Smooth muscle cell (in vitro differentiated cells): ENCODE measurements at regions not wholly inside any gene's neighbourhood (a gene's known extent, or its start where the extent isn't known, plus 50 kb on each side); places are given as distances from the start of the nearest gene placed in this dataset.

ENCODE experiments used
- DNase-seq: peaks from one replicate; lab custom pipeline; 2025; ENCODE audit not compliant: unreplicated experiment; lab: John Stamatoyannopoulos, UW
- H2AFZ ChIP-seq: fragments of 200-600 bp; sonication (generic); 2 replicates; pipeline ENCODE4 v1.6.0; 2016; ENCODE audit warnings: antibody characterized with exemption, low read depth, mild to moderate bottlenecking
- H3F3A ChIP-seq: fragments of 200-600 bp; sonication (generic); 2 replicates; pipeline ENCODE4 v1.6.0; 2017; ENCODE audit warnings: antibody characterized with exemption, low read depth
- H3K27ac ChIP-seq: fragments of 200-600 bp; sonication (generic); 2 replicates; pipeline ENCODE4 v1.5.1; 2016; ENCODE audit warnings: low read depth, mild to moderate bottlenecking
- H3K27me3 ChIP-seq: fragments of 200-600 bp; sonication (generic); 2 replicates; pipeline ENCODE4 v1.6.1; 2016; ENCODE audit warnings: low read depth, mild to moderate bottlenecking
- H3K36me3 ChIP-seq: fragments of 200-600 bp; sonication (generic); 2 replicates; pipeline ENCODE4 v1.5.1; 2016; ENCODE audit warnings: low read depth
- H3K4me1 ChIP-seq: fragments of 200-600 bp; sonication (generic); 2 replicates; pipeline ENCODE4 v1.5.1; 2016; ENCODE audit warnings: low read depth
- H3K4me2 ChIP-seq: fragments of 200-600 bp; sonication (generic); 2 replicates; pipeline ENCODE4 v1.6.0; 2016; ENCODE audit warnings: mild to moderate bottlenecking
- H3K4me3 ChIP-seq: fragments of 200-600 bp; sonication (generic); 2 replicates; pipeline ENCODE4 v1.5.1; 2016; ENCODE audit warnings: mild to moderate bottlenecking
- H3K79me2 ChIP-seq: fragments of 200-600 bp; sonication (generic); 2 replicates; pipeline ENCODE4 v1.6.0; 2016; ENCODE audit warnings: low read depth, mild to moderate bottlenecking
- H3K9ac ChIP-seq: fragments of 200-600 bp; sonication (generic); 2 replicates; pipeline ENCODE4 v1.6.0; 2016; ENCODE audit warnings: low read depth
- H3K9me3 ChIP-seq: fragments of 200-600 bp; sonication (generic); replicated peaks from 2 replicates; pipeline ENCODE4 v1.5.1; 2016; ENCODE audit warnings: low read depth
- H4K20me1 ChIP-seq: fragments of 200-600 bp; sonication (generic); 2 replicates; pipeline ENCODE4 v1.6.0; 2016; ENCODE audit warnings: low read depth
- CTCF ChIP-seq: fragments of 200-600 bp; sonication (generic); IDR thresholded peaks from 2 replicates; pipeline ENCODE4 v1.5.1; 2017; ENCODE audit warnings: borderline replicate concordance, mild to moderate bottlenecking, antibody characterized with exemption; ENCODE audit not compliant: insufficient read depth, poor library complexity, severe bottlenecking
- WGBS: methylation state at CpG from one replicate; pipeline ENCODE4 v1.1.7; 2016; ENCODE audit warnings: low lambda C conversion rate; 5-methylcytosine and 5-hydroxymethylcytosine counted together

- no peaks in the 10 kb centered on the region for H4K20me1 ChIP-seq
- H3K27me3 ChIP-seq = no peaks in the 10 kb centered on the region
- no peak overlapping the region for H3K4me3 ChIP-seq
- no peaks in the 10 kb centered on the region for H3K79me2 ChIP-seq
- no peaks in the 10 kb centered on the region for H3F3A ChIP-seq
- no peak for TF ChIP-seq CTCF
- no peaks in the 10 kb centered on the region for H3K36me3 ChIP-seq
- DNase-seq = no peak
- H2AFZ ChIP-seq = no peak overlapping the region
- no peak overlapping the region for H3K9ac ChIP-seq
- no peaks in the 10 kb centered on the region for H3K9me3 ChIP-seq
- no peak overlapping the region for H3K4me2 ChIP-seq
- no peak overlapping the region for H3K27ac ChIP-seq
- H3K4me1 ChIP-seq = no peaks in the 10 kb centered on the region
Observed at GRCh38 chr1:82179131-82179530, 378.4 kb downstream of the ADGRL2 start.

GRCh38 chr1:82177192-82177591 lies 376.5 kb downstream of the ADGRL2 start:
- no peak for DNase-seq
- Histone ChIP-seq H3F3A (no peaks in the 10 kb centered on the region), H3K4me2 (no peak overlapping the region), H3K4me1 (no peaks in the 10 kb centered on the region), H3K27ac (no peak overlapping the region), H4K20me1 (no peaks in the 10 kb centered on the region), H3K79me2 (no peaks in the 10 kb centered on the region), H3K9me3 (no peaks in the 10 kb centered on the region), H3K9ac (no peak overlapping the region), H3K36me3 (no peaks in the 10 kb centered on the region), H3K4me3 (no peak overlapping the region), H2AFZ (no peak overlapping the region), H3K27me3 (no peaks in the 10 kb centered on the region)
- 92% methylated on average over 1 of the region's 1 CpG for WGBS
- TF ChIP-seq CTCF = no peak

GRCh38 chr1:82171955-82172354 lies 371.2 kb downstream of the ADGRL2 start:
- Histone ChIP-seq H3K27me3 (no peaks in the 10 kb centered on the region), H3K4me2 (no peak overlapping the region), H3K4me1 (no peaks in the 10 kb centered on the region), H3K27ac (no peak overlapping the region), H3K9ac (no peak overlapping the region), H3K4me3 (no peak overlapping the region), H4K20me1 (no peaks in the 10 kb centered on the region), H3F3A (no peaks in the 10 kb centered on the region), H3K9me3 (no peaks in the 10 kb centered on the region), H3K36me3 (no peaks in the 10 kb centered on the region), H3K79me2 (no peaks in the 10 kb centered on the region), H2AFZ (no peak overlapping the region)
- DNase-seq = no peak
- 94% methylated on average over 2 of the region's 2 CpGs for WGBS
- no peak for TF ChIP-seq CTCF

- no peaks in the 10 kb centered on the region for H3K27me3 ChIP-seq
- H3K9ac ChIP-seq = no peak overlapping the region
- H3K27ac ChIP-seq = no peak overlapping the region
- no peak overlapping the region for H3K4me3 ChIP-seq
- TF ChIP-seq CTCF = no peak
- no peaks in the 10 kb centered on the region for H3K9me3 ChIP-seq
- WGBS = 82% methylated on average over 3 of the region's 3 CpGs
- no peaks in the 10 kb centered on the region for H3K4me1 ChIP-seq
- no peak overlapping the region for H3K4me2 ChIP-seq
- no peaks in the 10 kb centered on the region for H4K20me1 ChIP-seq
- H3F3A ChIP-seq = no peaks in the 10 kb centered on the region
- H2AFZ ChIP-seq = no peak overlapping the region
- no peak for DNase-seq
- no peaks in the 10 kb centered on the region for H3K79me2 ChIP-seq
- H3K36me3 ChIP-seq = no peaks in the 10 kb centered on the region
Observed at GRCh38 chr1:82168482-82168881, 367.7 kb downstream of the ADGRL2 start.
